GM21367 (cell line): ENCODE measurements at regions not wholly inside any gene's neighbourhood (a gene's known extent, or its start where the extent isn't known, plus 50 kb on each side); places are given as distances from the start of the nearest gene placed in this dataset.

Source experiments
- ATAC-seq: cut with Tn5 transposase; IDR thresholded peaks from one replicate; pipeline ENCODE4 v1.9.1; 2021; ENCODE audit not compliant: unreplicated experiment

- ATAC-seq, result no peak
Measured at GRCh38 chr12:92213166-92213565, 67.5 kb upstream of the BTG1 start.

GRCh38 chr12:92210071-92210470 is 64.4 kb upstream of the BTG1 start:
- ATAC-seq, result no peak

GRCh38 chr12:92208613-92209121 is 63.0 kb upstream of the BTG1 start:
- peak; percentile 84 for ATAC-seq

GRCh38 chr12:92206596-92206995 is 61.0 kb upstream of the BTG1 start:
- ATAC-seq, result no peak

DNA sequence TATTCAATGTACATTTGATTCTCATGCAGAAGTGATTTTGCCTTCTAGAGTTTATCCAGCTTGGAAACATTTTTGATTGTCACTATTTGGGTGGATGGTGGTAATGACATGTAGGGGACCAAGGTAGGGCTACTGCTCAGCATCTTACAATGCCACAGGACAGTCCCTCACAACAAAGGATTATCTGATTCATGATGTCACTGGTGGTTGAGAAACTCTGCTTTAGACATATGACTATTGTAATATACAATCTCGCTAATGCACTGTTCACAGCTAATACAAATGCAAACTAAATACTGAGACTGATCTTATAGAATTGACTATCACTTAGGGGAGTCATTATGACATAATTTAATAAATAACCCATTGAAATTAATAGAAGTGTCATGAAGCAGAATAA is 60.4 kb upstream of the BTG1 start:
- ATAC-seq, result no peak

- no peak for ATAC-seq
Measured at GRCh38 chr12:92199819-92200576, 54.4 kb upstream of the BTG1 start.

GRCh38 chr12:92197815-92198214 is 52.2 kb upstream of the BTG1 start:
- ATAC-seq, result no peak

- ATAC-seq, result no peak
Measured at GRCh38 chr12:92196368-92196767, 50.7 kb upstream of the BTG1 start.
